Tibial nerve (tissue), 3 donors: ENCODE measurements at regions not wholly inside any gene's neighbourhood (a gene's known extent, or its start where the extent isn't known, plus 50 kb on each side); places are given as distances from the start of the nearest gene placed in this dataset.

Experiments used
- CTCF ChIP-seq, 5 experiments: fragments of 200-600 bp in 3 of 5; fragments of 450-650 bp in 2 of 5; sonication (generic) in 3 of 5; IDR thresholded peaks; one replicate each; pipeline ENCODE4 v1.5.1; 2016 to 2019; ENCODE audit warnings: antibody characterized with exemption in 5 of 5, mild to moderate bottlenecking in 3 of 5, moderate library complexity in 2 of 5
- POLR2A ChIP-seq, 2 donors: fragments of 450-650 bp; IDR thresholded peaks; one replicate each; pipeline ENCODE4 v1.6.1; 2017; ENCODE audit warnings: antibody characterized with exemption in 2 of 2, mild to moderate bottlenecking in 2 of 2, moderate library complexity in 2 of 2

- TF ChIP-seq CTCF (IDR thresholded peaks at IDR 0.05): no peak
- no peak for TF ChIP-seq POLR2A (IDR thresholded peaks at IDR 0.05)
Measured at GRCh38 chr6:81214414-81215091, 537.9 kb downstream of the TENT5A start.
